Cardiac muscle cell (in vitro differentiated cells and primary cell): ENCODE measurements at regions not wholly inside any gene's neighbourhood (a gene's known extent, or its start where the extent isn't known, plus 50 kb on each side); places are given as distances from the start of the nearest gene placed in this dataset.

Source experiments
- DNase-seq, 2 donors: peaks; one replicate each; pipeline versions ENCODE4 v3.0.0 to v3.0.0-alpha.2; 2010 to 2017; ENCODE audit warnings: low read depth in 1 of 2, low spot score in 1 of 2
- H3K27ac ChIP-seq: fragments of 200-600 bp; sonication (generic); 2 replicates; pipeline ENCODE4 v1.5.1; 2016
- H3K27me3 ChIP-seq: fragments of 200-600 bp; sonication (generic); 2 replicates; pipeline ENCODE4 v1.6.0; 2016; ENCODE audit warnings: control low read depth
- H3K36me3 ChIP-seq: fragments of 200-600 bp; sonication (generic); 2 replicates; pipeline ENCODE4 v1.5.1; 2016; ENCODE audit warnings: control low read depth
- H3K4me1 ChIP-seq: fragments of 200-600 bp; sonication (generic); 2 replicates; pipeline ENCODE4 v1.8.1; 2017; ENCODE audit warnings: low read depth, mild to moderate bottlenecking, mixed run types
- H3K4me3 ChIP-seq: fragments of 200-600 bp; sonication (generic); 2 replicates; pipeline ENCODE4 v1.5.1; 2016; ENCODE audit warnings: mild to moderate bottlenecking
- H3K9me3 ChIP-seq: fragments of 200-600 bp; sonication (generic); 2 replicates; pipeline ENCODE4 v1.5.1; 2017; ENCODE audit warnings: low read depth, mild to moderate bottlenecking, control low read depth
- TF ChIP-seq, protein P1 (sequence below): IDR thresholded peaks from 2 replicates; pipeline ENCODE4 v1.5.1; 2012; ENCODE audit warnings: low read depth, mild to moderate bottlenecking, low read length

GRCh38 chr5:124436294-124436693 is 310.1 kb downstream of the ZNF608 start:
- peaks cover 2% of the 10 kb centered on the region for H3K4me1 ChIP-seq
- no peaks in the 10 kb centered on the region for H3K9me3 ChIP-seq
- TF ChIP-seq, protein P1, sequence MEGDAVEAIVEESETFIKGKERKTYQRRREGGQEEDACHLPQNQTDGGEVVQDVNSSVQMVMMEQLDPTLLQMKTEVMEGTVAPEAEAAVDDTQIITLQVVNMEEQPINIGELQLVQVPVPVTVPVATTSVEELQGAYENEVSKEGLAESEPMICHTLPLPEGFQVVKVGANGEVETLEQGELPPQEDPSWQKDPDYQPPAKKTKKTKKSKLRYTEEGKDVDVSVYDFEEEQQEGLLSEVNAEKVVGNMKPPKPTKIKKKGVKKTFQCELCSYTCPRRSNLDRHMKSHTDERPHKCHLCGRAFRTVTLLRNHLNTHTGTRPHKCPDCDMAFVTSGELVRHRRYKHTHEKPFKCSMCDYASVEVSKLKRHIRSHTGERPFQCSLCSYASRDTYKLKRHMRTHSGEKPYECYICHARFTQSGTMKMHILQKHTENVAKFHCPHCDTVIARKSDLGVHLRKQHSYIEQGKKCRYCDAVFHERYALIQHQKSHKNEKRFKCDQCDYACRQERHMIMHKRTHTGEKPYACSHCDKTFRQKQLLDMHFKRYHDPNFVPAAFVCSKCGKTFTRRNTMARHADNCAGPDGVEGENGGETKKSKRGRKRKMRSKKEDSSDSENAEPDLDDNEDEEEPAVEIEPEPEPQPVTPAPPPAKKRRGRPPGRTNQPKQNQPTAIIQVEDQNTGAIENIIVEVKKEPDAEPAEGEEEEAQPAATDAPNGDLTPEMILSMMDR = no peak
- H3K27ac ChIP-seq = no peak overlapping the region
- no peaks in the 10 kb centered on the region for H3K36me3 ChIP-seq
- H3K4me3 ChIP-seq = no peak overlapping the region
- H3K27me3 ChIP-seq = no peaks in the 10 kb centered on the region
- DNase-seq = no peak

DNA sequence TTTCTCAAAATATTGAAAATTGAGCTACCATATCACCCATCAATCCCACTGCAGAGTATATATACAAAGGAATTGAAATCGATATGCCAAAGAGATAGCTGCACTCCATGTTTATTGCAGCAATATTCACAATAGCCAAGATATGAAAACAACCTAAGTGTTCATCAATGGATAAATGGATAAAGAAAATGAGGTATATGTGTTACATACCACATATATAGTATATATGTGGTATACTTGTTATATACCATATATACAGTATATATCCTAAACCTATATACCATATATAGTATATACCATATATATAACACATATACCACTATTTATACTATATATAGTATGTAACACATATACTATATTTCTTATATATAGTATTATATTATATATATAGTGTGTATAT is 313.3 kb downstream of the ZNF608 start:
- DNase-seq = no peak
- H3K9me3 ChIP-seq = no peaks in the 10 kb centered on the region
- TF ChIP-seq, protein P1 = no peak
- no peak overlapping the region for H3K27ac ChIP-seq
- H3K4me3 ChIP-seq = no peak overlapping the region
- no peaks in the 10 kb centered on the region for H3K4me1 ChIP-seq
- H3K27me3 ChIP-seq = no peaks in the 10 kb centered on the region
- no peaks in the 10 kb centered on the region for H3K36me3 ChIP-seq

DNA sequence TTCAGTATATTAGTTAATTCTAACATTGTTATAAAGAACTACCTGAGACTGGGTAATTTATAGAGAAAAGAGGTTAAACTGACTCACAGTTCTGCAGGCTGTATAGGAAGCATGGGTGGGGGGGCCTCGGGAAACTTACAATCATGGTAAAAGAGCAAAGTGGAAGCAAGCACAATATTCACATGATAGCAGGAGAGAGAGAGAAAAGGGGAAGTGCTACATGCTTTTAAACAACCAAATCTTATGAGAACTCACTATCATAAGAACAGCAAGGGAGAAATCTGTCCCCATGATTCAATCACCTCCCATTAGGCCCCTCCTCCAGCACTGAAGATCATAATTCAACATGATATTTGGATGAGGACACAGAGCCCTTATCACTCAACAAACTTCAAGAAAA is 324.9 kb downstream of the ZNF608 start:
- DNase-seq = no peak
- no peaks in the 10 kb centered on the region for H3K36me3 ChIP-seq
- TF ChIP-seq, protein P1 = no peak

DNA sequence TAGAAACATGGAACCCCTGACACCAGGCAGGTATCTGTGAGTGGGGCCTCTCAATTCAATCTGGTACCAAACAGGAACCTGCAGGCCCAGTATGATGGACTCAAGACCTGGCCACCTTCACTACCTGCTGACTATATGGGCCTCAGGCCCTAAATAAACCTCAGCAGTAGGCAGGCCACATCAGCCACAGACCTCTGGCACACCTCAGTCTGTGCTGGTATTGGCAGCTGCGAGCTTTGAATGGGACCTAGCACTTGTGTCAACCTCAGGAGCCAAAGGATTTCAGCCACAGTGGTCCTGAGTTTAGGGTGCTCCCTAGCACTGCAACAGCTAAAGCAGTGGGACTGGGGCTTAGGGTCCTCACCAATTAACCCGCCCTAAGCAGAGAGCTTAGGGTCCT is 325.5 kb downstream of the ZNF608 start:
- H3K4me3 ChIP-seq = no peak overlapping the region
- no peaks in the 10 kb centered on the region for H3K27me3 ChIP-seq
- no peaks in the 10 kb centered on the region for H3K36me3 ChIP-seq

More for the DNA sequence above, 324.9 kb downstream of the ZNF608 start:
- H3K27ac ChIP-seq = no peak overlapping the region
- H3K4me1 ChIP-seq = peaks cover 13% of the 10 kb centered on the region
- no peaks in the 10 kb centered on the region for H3K9me3 ChIP-seq
- no peaks in the 10 kb centered on the region for H3K27me3 ChIP-seq
- no peak overlapping the region for H3K4me3 ChIP-seq

GRCh38 chr5:124419531-124419930 is 326.9 kb downstream of the ZNF608 start:
- no peak for DNase-seq
- Histone ChIP-seq H3K27ac (no peak overlapping the region), H3K27me3 (no peaks in the 10 kb centered on the region), H3K4me1 (peaks cover 23% of the 10 kb centered on the region), H3K36me3 (no peaks in the 10 kb centered on the region), H3K4me3 (no peak overlapping the region), H3K9me3 (no peaks in the 10 kb centered on the region)
- TF ChIP-seq, protein P1 = no peak

More for the DNA sequence above, 325.5 kb downstream of the ZNF608 start:
- no peak overlapping the region for H3K27ac ChIP-seq
- H3K9me3 ChIP-seq = no peaks in the 10 kb centered on the region
- H3K4me1 ChIP-seq = peaks cover 20% of the 10 kb centered on the region
- TF ChIP-seq, protein P1 = no peak
- no peak for DNase-seq

DNA sequence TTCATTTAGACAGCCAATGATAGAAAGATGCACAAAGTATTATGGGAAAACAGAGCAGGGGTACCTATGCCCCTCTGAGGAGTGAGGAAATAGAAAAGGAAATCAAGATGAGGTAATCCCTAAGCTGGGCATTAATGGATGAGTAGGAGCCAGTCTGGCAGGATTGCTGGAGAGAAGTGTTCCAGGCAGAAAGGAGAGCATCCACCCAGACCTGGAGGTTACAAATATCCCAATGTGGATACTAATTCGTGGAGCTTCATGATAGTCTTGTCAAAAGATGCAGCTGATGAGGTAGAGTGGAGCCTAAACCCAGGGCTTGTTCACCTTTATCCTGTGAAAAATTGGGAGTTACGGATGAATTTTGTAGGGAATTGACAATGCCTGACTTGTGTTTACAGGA is 328.0 kb downstream of the ZNF608 start:
- no peak for DNase-seq
- Histone ChIP-seq H3K9me3 (no peaks in the 10 kb centered on the region), H3K36me3 (no peaks in the 10 kb centered on the region), H3K4me1 (peaks cover 23% of the 10 kb centered on the region), H3K27me3 (no peaks in the 10 kb centered on the region), H3K27ac (no peak overlapping the region), H3K4me3 (no peak overlapping the region)
- TF ChIP-seq, protein P1 = no peak
